Esophagus squamous epithelium (tissue), 5 donors: ENCODE measurements at regions not wholly inside any gene's neighbourhood (a gene's known extent, or its start where the extent isn't known, plus 50 kb on each side); places are given as distances from the start of the nearest gene placed in this dataset.
"Not testable (repeated sequence)": the region's sequence is repeated elsewhere in the genome, so short reads cannot be mapped to it uniquely, and the experiment has no call there.

Source experiments
- DNase-seq: peaks from one replicate; lab custom pipeline; 2025; lab: John Stamatoyannopoulos, UW
- H3K27ac ChIP-seq, 4 donors: fragments of 200-600 bp; sonication (generic); one replicate each; pipeline ENCODE4 v1.5.1; 2016 to 2019; ENCODE audit warnings: mild to moderate bottlenecking in 1 of 4
- H3K27me3 ChIP-seq, 4 donors: fragments of 200-600 bp; sonication (generic); 1 replicate in 3 of 4; 2 replicates in 1 of 4; pipeline versions ENCODE4 v1.5.1 to v1.6.0; 2017 to 2021; ENCODE audit warnings: antibody characterized with exemption in 1 of 4
- H3K36me3 ChIP-seq, 3 donors: fragments of 200-600 bp; sonication (generic); one replicate each; pipeline ENCODE4 v1.5.1; 2016 to 2019
- H3K4me1 ChIP-seq, 3 donors: fragments of 200-600 bp; sonication (generic); one replicate each; pipeline ENCODE4 v1.5.1; 2017 to 2019
- H3K4me3 ChIP-seq, 4 donors: fragments of 200-600 bp; sonication (generic); 1 replicate in 3 of 4; 2 replicates in 1 of 4; pipeline ENCODE4 v1.5.1; 2016 to 2019; ENCODE audit warnings: mild to moderate bottlenecking in 2 of 4, moderate library complexity in 1 of 4
- H3K9me3 ChIP-seq, 3 donors: fragments of 200-600 bp; sonication (generic); one replicate each; pipeline ENCODE4 v1.5.1; 2016 to 2019
- POLR2A ChIP-seq, 4 donors: fragments of 450-650 bp; IDR thresholded peaks; one replicate each; pipeline ENCODE4 v1.6.1; 2017; ENCODE audit warnings: antibody characterized with exemption in 4 of 4, mild to moderate bottlenecking in 4 of 4, moderate library complexity in 3 of 4
- WGBS, 2 donors: methylation state at CpG; one replicate each; pipeline ENCODE4 v1.1.5; 2018; 5-methylcytosine and 5-hydroxymethylcytosine counted together
- intact Hi-C: fragments of 100-400 bp; cut with DNase I; formaldehyde crosslinking; loops from one replicate; pipeline ENCODE4 v1.15.0; 2022
- TF ChIP-seq, protein P1 (sequence below), 6 experiments: fragments of 450-650 bp in 4 of 6; fragments of 200-600 bp in 2 of 6; sonication (generic) in 2 of 6; IDR thresholded peaks; one replicate each; pipeline ENCODE4 v1.5.1; 2016 to 2019; ENCODE audit warnings: antibody characterized with exemption in 6 of 6, mild to moderate bottlenecking in 4 of 6, moderate library complexity in 4 of 6
- donor health status: DM: yes; HTN: yes; CAD: no.

DNA sequence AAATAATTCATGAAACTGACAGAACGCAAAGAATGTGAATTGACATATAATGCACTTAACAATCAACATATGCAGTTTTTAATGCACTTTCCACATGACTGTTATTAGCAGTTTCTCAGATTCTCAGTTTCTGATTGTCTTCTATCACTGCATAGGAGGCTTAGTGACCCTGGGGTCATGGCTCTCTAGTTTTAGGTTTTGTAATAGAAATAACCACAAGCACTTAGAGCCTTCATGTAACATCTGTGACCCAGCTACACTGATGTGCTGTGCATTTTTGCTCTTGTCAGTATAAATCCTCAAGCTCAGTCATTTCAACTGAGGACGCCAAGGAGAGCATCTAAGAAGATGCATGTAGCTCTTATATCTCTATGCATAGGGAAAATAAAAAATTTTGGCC, 163.1 kb upstream of the IZUMO3 start:
- TF ChIP-seq, protein P1, sequence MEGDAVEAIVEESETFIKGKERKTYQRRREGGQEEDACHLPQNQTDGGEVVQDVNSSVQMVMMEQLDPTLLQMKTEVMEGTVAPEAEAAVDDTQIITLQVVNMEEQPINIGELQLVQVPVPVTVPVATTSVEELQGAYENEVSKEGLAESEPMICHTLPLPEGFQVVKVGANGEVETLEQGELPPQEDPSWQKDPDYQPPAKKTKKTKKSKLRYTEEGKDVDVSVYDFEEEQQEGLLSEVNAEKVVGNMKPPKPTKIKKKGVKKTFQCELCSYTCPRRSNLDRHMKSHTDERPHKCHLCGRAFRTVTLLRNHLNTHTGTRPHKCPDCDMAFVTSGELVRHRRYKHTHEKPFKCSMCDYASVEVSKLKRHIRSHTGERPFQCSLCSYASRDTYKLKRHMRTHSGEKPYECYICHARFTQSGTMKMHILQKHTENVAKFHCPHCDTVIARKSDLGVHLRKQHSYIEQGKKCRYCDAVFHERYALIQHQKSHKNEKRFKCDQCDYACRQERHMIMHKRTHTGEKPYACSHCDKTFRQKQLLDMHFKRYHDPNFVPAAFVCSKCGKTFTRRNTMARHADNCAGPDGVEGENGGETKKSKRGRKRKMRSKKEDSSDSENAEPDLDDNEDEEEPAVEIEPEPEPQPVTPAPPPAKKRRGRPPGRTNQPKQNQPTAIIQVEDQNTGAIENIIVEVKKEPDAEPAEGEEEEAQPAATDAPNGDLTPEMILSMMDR (IDR thresholded peaks at IDR 0.05), result no peak
- no peak for TF ChIP-seq POLR2A (IDR thresholded peaks at IDR 0.05)
- Histone ChIP-seq H3K9me3 (peaks cover 0 to 4% (median 0%) of the 10 kb centered on the region in 3 donors), H3K36me3 (no peaks in the 10 kb centered on the region), H3K4me3 (no peak overlapping the region), H3K27ac (no peak overlapping the region), H3K27me3 (no peaks in the 10 kb centered on the region), H3K4me1 (no peaks in the 10 kb centered on the region)
- WGBS, 2 donors, result 76 to 82% methylated on average over 2 of the region's 2 CpGs
- intact Hi-C loops, result no loop called here
- no peak for DNase-seq

DNA sequence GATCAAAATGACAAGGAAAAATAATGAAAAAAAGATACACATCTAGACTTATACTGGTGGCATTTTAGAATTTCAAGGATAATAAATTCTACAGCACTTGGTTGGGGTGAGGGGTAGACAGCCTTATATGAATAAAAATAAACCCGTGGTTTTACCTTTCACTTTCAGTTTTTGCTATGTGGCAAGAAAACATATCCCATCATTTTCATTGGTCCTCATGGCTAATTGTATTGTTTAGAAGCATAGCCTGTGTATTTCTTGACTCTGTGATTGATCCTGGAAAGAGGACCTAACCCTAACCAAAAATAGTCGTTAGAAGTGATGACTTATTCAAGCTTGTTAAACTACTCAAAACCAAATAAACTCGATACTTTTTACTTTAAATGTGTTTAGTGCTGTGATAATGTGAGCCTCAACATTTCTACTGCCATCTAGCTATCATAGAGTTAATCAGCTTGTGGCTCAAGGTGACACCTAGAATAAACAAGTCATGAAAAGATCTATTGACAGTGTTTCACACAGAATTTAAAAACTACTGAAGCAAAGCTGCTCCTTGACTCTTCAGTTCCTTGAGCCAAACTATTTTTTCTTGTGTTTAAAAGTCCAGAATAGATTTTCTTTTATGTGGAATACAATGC, 153.3 kb upstream of the IZUMO3 start:
- peak overlapping the region in 1 of 4 donors; percentile 40 for H3K4me3 ChIP-seq
- 20 to 27% methylated on average over 3 of the region's 3 CpGs for WGBS, 2 donors
- H3K36me3 ChIP-seq, result no peaks in the 10 kb centered on the region
- H3K27me3 ChIP-seq, result no peaks in the 10 kb centered on the region
- intact Hi-C loops, result no loop called here
- no peak for TF ChIP-seq POLR2A (IDR thresholded peaks at IDR 0.05)
- TF ChIP-seq, protein P1 (IDR thresholded peaks at IDR 0.05), result no peak
- no peak overlapping the region for H3K27ac ChIP-seq
- DNase-seq, result no peak
- no peaks in the 10 kb centered on the region for H3K4me1 ChIP-seq
- H3K9me3 ChIP-seq, result no peaks in the 10 kb centered on the region

DNA sequence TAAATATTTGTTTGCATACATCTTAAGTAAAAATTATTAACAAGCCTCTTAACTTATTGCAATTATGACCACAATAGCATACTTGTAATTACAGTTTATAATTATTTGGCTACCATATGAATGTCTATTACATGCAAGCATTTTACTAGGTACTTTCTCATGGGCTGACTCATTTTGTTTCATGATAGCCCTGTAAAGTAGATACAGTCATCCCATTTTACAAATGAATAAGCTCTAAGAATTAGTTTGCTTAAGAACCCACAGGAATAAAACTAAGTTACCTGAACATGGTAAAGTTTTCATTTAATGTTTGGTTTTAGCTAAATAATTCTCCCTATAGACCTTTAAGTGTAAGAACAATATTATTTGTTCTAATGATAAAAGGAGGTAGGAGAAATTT, 126.6 kb upstream of the IZUMO3 start:
- no peak for TF ChIP-seq POLR2A (IDR thresholded peaks at IDR 0.05)
- TF ChIP-seq, protein P1 (IDR thresholded peaks at IDR 0.05), result no peak
- Histone ChIP-seq H3K4me3 (no peak overlapping the region), H3K27ac (no peak overlapping the region), H3K36me3 (no peaks in the 10 kb centered on the region), H3K9me3 (peaks cover 0 to 8% (median 0%) of the 10 kb centered on the region in 3 donors), H3K4me1 (no peaks in the 10 kb centered on the region), H3K27me3 (no peaks in the 10 kb centered on the region)
- intact Hi-C loops, result no loop called here
- DNase-seq, result no peak

DNA sequence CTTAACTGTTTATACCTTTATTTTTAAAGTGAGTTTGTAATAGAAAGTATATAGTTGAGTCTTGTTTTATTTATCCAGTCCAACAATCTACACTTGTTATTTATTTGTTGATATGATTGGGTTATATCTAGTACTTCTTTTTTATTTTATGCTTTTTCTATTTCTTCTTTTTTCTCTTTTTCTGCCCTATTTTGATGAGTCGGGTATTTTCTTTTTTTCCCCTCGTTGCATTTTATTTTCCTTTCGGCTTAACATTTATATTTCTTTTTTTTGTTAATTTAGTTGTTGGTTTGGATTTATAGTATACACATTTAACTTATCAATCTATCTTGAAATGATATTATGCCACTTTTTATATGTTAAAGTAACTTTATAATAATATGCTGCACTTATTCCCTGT, 111.7 kb upstream of the IZUMO3 start:
- no peaks in the 10 kb centered on the region for H3K36me3 ChIP-seq
- intact Hi-C loops, result no loop called here
- WGBS, 2 donors, result 92 to 94% methylated on average over 3 of the region's 3 CpGs
- peaks cover 0 to 7% (median 0%) of the 10 kb centered on the region in 3 donors for H3K9me3 ChIP-seq
- no peaks in the 10 kb centered on the region for H3K4me1 ChIP-seq
- H3K27me3 ChIP-seq, result no peaks in the 10 kb centered on the region
- no peak overlapping the region for H3K4me3 ChIP-seq
- TF ChIP-seq, protein P1 (IDR thresholded peaks at IDR 0.05), result no peak
- TF ChIP-seq POLR2A (IDR thresholded peaks at IDR 0.05), result no peak
- no peak overlapping the region for H3K27ac ChIP-seq
- no peak for DNase-seq

DNA sequence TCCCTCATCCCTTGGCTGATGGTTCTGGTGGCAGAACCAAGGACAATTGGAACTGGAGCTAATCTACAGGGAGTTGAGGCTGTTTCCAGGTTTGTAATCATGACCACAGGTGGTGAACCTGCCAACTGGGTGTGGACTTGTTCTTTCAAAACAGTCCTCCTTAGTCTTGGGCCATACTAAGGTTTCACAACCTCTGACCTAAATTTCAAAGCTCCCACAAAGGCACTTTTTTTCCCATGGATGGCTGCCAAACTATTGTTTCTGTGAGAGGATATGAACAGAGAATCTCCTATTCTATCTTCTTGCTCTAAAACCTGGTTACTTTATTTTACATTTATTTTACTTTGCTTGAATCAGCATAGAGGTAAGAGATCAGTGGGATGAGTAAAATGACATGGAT, 106.5 kb upstream of the IZUMO3 start:
- Histone ChIP-seq H3K9me3 (peaks cover 0 to 21% (median 8%) of the 10 kb centered on the region in 3 donors), H3K4me3 (no peak overlapping the region), H3K36me3 (no peaks in the 10 kb centered on the region), H3K27ac (no peak overlapping the region), H3K27me3 (no peaks in the 10 kb centered on the region), H3K4me1 (no peaks in the 10 kb centered on the region)
- no peak for DNase-seq
- TF ChIP-seq, protein P1 (IDR thresholded peaks at IDR 0.05), result no peak
- TF ChIP-seq POLR2A (IDR thresholded peaks at IDR 0.05), result no peak
- intact Hi-C loops, result no loop called here

DNA sequence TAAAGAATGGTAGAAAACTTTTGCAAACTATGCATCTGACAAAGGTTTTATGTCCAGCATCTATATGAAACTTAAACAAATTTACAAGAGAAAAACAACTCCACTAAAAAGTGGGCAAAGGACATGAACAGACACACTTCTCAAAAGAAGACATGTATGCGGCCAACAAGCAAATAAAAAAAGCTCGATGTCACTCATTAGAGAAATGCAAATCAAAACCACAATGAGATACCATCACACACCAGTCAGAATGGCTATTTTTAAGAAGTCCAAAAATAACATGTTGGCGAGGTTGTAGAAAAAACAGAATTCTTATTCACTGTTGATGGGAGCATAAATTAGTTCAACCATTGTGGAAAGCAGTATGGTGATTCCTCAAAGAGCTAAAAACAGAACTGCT, 83.1 kb upstream of the IZUMO3 start:
- H3K4me3 ChIP-seq, H3K9me3 ChIP-seq, H3K27me3 ChIP-seq, H3K4me1 ChIP-seq, H3K36me3 ChIP-seq, intact Hi-C loops, DNase-seq, H3K27ac ChIP-seq: not testable (repeated sequence)
- 91 to 92% methylated on average over 3 of the region's 3 CpGs for WGBS, 2 donors
